ENCODE measurements at regions not wholly inside any gene's neighbourhood (a gene's known extent, or its start where the extent isn't known, plus 50 kb on each side); places are given as distances from the start of the nearest gene placed in this dataset.

- Histone ChIP-seq H2BK12ac (ENCODE audit: insufficient read length, low read depth, low read length) (no peak overlapping the region), H3K9me3 (ENCODE audit: control insufficient read depth, low read depth, low read length) (no peaks in the 10 kb centered on the region), H2BK5ac (ENCODE audit: insufficient read length, low read length) (no peak overlapping the region), H3K4me1 (ENCODE audit: insufficient read depth, low read length) (no peaks in the 10 kb centered on the region), H3K79me2 (ENCODE audit: insufficient read depth, low read length) (no peaks in the 10 kb centered on the region), H3K18ac (ENCODE audit: insufficient read length, low read depth, low read length) (no peak overlapping the region), H3K56ac (ENCODE audit: insufficient read length, low read depth, low read length) (no peak overlapping the region), H2AFZ (ENCODE audit: low read length) (no peak overlapping the region), H4K8ac (replicated peaks; ENCODE audit: insufficient read length, low read depth, low read length) (no peak overlapping the region), H3K4ac (ENCODE audit: low read depth, low read length) (no peak overlapping the region), H4K5ac (ENCODE audit: insufficient read length, low read depth, low read length) (no peak overlapping the region), H4K91ac (ENCODE audit: insufficient read length, low read depth, low read length) (no peak overlapping the region), H3K4me2 (ENCODE audit: insufficient read depth, insufficient read length, low read length) (no peak overlapping the region), H2BK20ac (ENCODE audit: low read depth, low read length, poor library complexity, severe bottlenecking) (no peak overlapping the region), H3K27ac (ENCODE audit: insufficient read length, low read depth, low read length) (no peak overlapping the region), H3K27me3 (ENCODE audit: insufficient read depth, low read length) (no peaks in the 10 kb centered on the region), H2BK120ac (ENCODE audit: low read depth, low read length, poor library complexity, severe bottlenecking) (no peak overlapping the region), H3K23ac (ENCODE audit: insufficient read length, low read depth, low read length) (no peak overlapping the region), H4K20me1 (ENCODE audit: control insufficient read depth, insufficient read depth, insufficient read length) (no peaks in the 10 kb centered on the region), H3K14ac (ENCODE audit: insufficient read depth, low read length) (no peak overlapping the region), H3K79me1 (ENCODE audit: insufficient read depth, low read depth, low read length, poor library complexity, severe bottlenecking) (no peaks in the 10 kb centered on the region), H3T11ph (ENCODE audit: low read length) (no peak overlapping the region), H3K23me2 (ENCODE audit: insufficient read length, low read depth, low read length, poor library complexity, severe bottlenecking) (no peaks in the 10 kb centered on the region), H2BK15ac (ENCODE audit: low read depth, low read length) (no peak overlapping the region), H3K9ac (ENCODE audit: extremely low read depth, insufficient read length, low read length) (no peak overlapping the region), H2AK5ac (ENCODE audit: insufficient read length, low read length) (no peak overlapping the region)
- WGBS (ENCODE audit: extremely low coverage, insufficient read length, low lambda C conversion rate): no CpG with 5 or more reads among the region's 1 CpG
- DNase-seq: no peak
- H3K27ac Mint-ChIP-seq: no peak overlapping the region
- no peaks in the 10 kb centered on the region for H3K27me3 Mint-ChIP-seq (ENCODE audit: low read depth)
- H3K4me1 Mint-ChIP-seq: no peaks in the 10 kb centered on the region
- H3K4me3 Mint-ChIP-seq: no peak overlapping the region
- H3K36me3 Mint-ChIP-seq (ENCODE audit: insufficient read depth in 1 of 3, low read depth in 3 of 3): no peaks in the 10 kb centered on the region; a peak in 1 of 7 replicates
- TF ChIP-seq CTCF (conservative IDR thresholded peaks at IDR 0.05): no peak
- peaks cover 0 to 2% of the 10 kb centered on the region in 2 experiments; a peak in 1 of 5 replicates for H3K9me3 Mint-ChIP-seq
Measured at GRCh38 chr15:47516972-47517371, 200.3 kb upstream of the SEMA6D start.

All from H9 (cell line).